NB4 (cell line): ENCODE measurements at regions not wholly inside any gene's neighbourhood (a gene's known extent, or its start where the extent isn't known, plus 50 kb on each side); places are given as distances from the start of the nearest gene placed in this dataset.

Source experiments
- CTCF ChIP-seq: IDR thresholded peaks from one replicate; pipeline ENCODE4 v1.5.1; 2012; ENCODE audit warnings: low read depth, low read length
- POLR2A ChIP-seq: IDR thresholded peaks from 2 replicates; pipeline ENCODE4 v1.6.1; 2011; ENCODE audit warnings: mild to moderate bottlenecking; ENCODE audit not compliant: insufficient read length; ENCODE audit errors: extremely low read depth

- no peak for TF ChIP-seq POLR2A
- TF ChIP-seq CTCF, result no peak
Observed at GRCh38 chr6:62626661-62627060, 340.6 kb upstream of the KHDRBS2 start.
